HEK293 (cell line): ENCODE measurements at regions not wholly inside any gene's neighbourhood (a gene's known extent, or its start where the extent isn't known, plus 50 kb on each side); places are given as distances from the start of the nearest gene placed in this dataset.

Experiments used
- CTCF ChIA-PET: fragments of 350-600 bp; formaldehyde crosslinking; extraction: SDS; loops from one replicate; lab custom pipeline; 2021; ENCODE audit warnings: antibody characterized with exemption; lab: Yijun Ruan, JAX
- POLR2A ChIA-PET: fragments of 300-600 bp; formaldehyde crosslinking; extraction: SDS; loops from one replicate; lab custom pipeline; 2020; ENCODE audit warnings: antibody characterized with exemption, inconsistent platforms; lab: Yijun Ruan, JAX
- H3K27ac ChIP-seq: fragments of 200-500 bp; sonication (Bioruptor generic); 2 replicates; pipeline ENCODE4 v1.5.1; 2014; ENCODE audit warnings: low read depth, low read length, control low read depth, inconsistent platforms; ENCODE audit errors: extremely low read depth
- H3K36me3 ChIP-seq, 2 experiments: fragments of 200-500 bp in 1 of 2; sonication (Bioruptor generic) in 1 of 2; 1 replicate in 1 of 2; 2 replicates in 1 of 2; pipeline ENCODE4 v1.5.1; 2014 to 2017; ENCODE audit warnings: inconsistent platforms in 2 of 2, low read length in 2 of 2; ENCODE audit not compliant: control insufficient read depth in 2 of 2, insufficient read depth in 1 of 2
- H3K4me1 ChIP-seq: fragments of 200-500 bp; sonication (Bioruptor generic); 2 replicates; pipeline ENCODE4 v1.5.1; 2014; ENCODE audit warnings: mild to moderate bottlenecking, low read length, inconsistent platforms; ENCODE audit not compliant: control insufficient read depth, insufficient read depth
- H3K4me3 ChIP-seq: 2 replicates; pipeline ENCODE4 v1.5.1; 2011; ENCODE audit warnings: low read depth, mild to moderate bottlenecking, control low read depth, low read length, moderate library complexity
- H3K9me3 ChIP-seq: fragments of 200-500 bp; sonication (Bioruptor generic); 2 replicates; pipeline ENCODE4 v1.5.1; 2014; ENCODE audit warnings: low read depth, low read length, inconsistent platforms; ENCODE audit not compliant: control insufficient read depth, insufficient read depth
- AEBP2 ChIP-seq: fragments of 450-650 bp; formaldehyde crosslinking; IDR thresholded peaks from 2 replicates; pipeline ENCODE4 v1.5.1; 2016; ENCODE audit warnings: missing biosample characterization, missing genetic modification characterization, borderline replicate concordance
- ATF2 ChIP-seq: fragments of 450-650 bp; formaldehyde crosslinking; IDR thresholded peaks from 2 replicates; pipeline ENCODE4 v1.5.1; 2016; ENCODE audit warnings: missing biosample characterization, missing genetic modification characterization, low read depth
- MZF1 ChIP-seq: fragments of 450-650 bp; formaldehyde crosslinking; IDR thresholded peaks from 2 replicates; pipeline ENCODE4 v1.5.1; 2017; ENCODE audit warnings: missing biosample characterization, missing genetic modification characterization, borderline replicate concordance
- PRDM1 ChIP-seq: fragments of 450-650 bp; formaldehyde crosslinking; IDR thresholded peaks from 2 replicates; pipeline ENCODE4; 2016; ENCODE audit warnings: missing biosample characterization, missing genetic modification characterization
- REST ChIP-seq: fragments of 450-650 bp; formaldehyde crosslinking; IDR thresholded peaks from 2 replicates; pipeline ENCODE4 v1.5.1; 2016; ENCODE audit warnings: missing biosample characterization, missing genetic modification characterization
- SALL2 ChIP-seq: fragments of 450-650 bp; formaldehyde crosslinking; IDR thresholded peaks from 2 replicates; pipeline ENCODE4 v1.5.0; 2017; ENCODE audit warnings: missing biosample characterization, mild to moderate bottlenecking, missing genetic modification characterization, borderline replicate concordance
- ZBTB44 ChIP-seq: fragments of 450-650 bp; IDR thresholded peaks from 2 replicates; pipeline ENCODE4 v1.5.1; 2018; ENCODE audit warnings: missing biosample characterization, mild to moderate bottlenecking, missing genetic modification characterization
- ZFP37 ChIP-seq: fragments of 450-650 bp; formaldehyde crosslinking; IDR thresholded peaks from 2 replicates; pipeline ENCODE4 v1.5.1; 2016; ENCODE audit warnings: missing biosample characterization, missing genetic modification characterization
- ZNF112 ChIP-seq: fragments of 450-650 bp; formaldehyde crosslinking; IDR thresholded peaks from 2 replicates; pipeline ENCODE4 v1.5.0; 2017; ENCODE audit warnings: missing biosample characterization, missing genetic modification characterization
- ZNF114 ChIP-seq: fragments of 450-650 bp; formaldehyde crosslinking; IDR thresholded peaks from 2 replicates; pipeline ENCODE4 v1.5.0; 2017; ENCODE audit warnings: missing biosample characterization, missing genetic modification characterization
- ZNF292 ChIP-seq: fragments of 450-650 bp; formaldehyde crosslinking; IDR thresholded peaks from 2 replicates; pipeline ENCODE4 v1.5.1; 2016; ENCODE audit warnings: low read depth, missing biosample characterization, missing genetic modification characterization, borderline replicate concordance
- ZNF488 ChIP-seq: fragments of 450-650 bp; formaldehyde crosslinking; IDR thresholded peaks from 2 replicates; pipeline ENCODE4 v1.5.1; 2016; ENCODE audit warnings: missing biosample characterization, missing genetic modification characterization
- ZNF518A ChIP-seq: fragments of 450-650 bp; formaldehyde crosslinking; conservative IDR thresholded peaks from 2 replicates; pipeline ENCODE4 v1.5.1; 2016; ENCODE audit warnings: low read depth, missing biosample characterization, missing genetic modification characterization
- ZNF624 ChIP-seq: fragments of 450-650 bp; formaldehyde crosslinking; IDR thresholded peaks from 2 replicates; pipeline ENCODE4 v1.5.1; 2017; ENCODE audit warnings: missing biosample characterization, missing genetic modification characterization
- ZNF776 ChIP-seq: fragments of 450-650 bp; formaldehyde crosslinking; IDR thresholded peaks from 2 replicates; pipeline ENCODE4 v1.5.0; 2017; ENCODE audit warnings: missing biosample characterization, missing genetic modification characterization, borderline replicate concordance
- ZNF792 ChIP-seq: fragments of 450-650 bp; formaldehyde crosslinking; IDR thresholded peaks from 2 replicates; pipeline ENCODE4 v1.5.1; 2016; ENCODE audit warnings: missing biosample characterization, missing genetic modification characterization
- ZSCAN16 ChIP-seq: fragments of 450-650 bp; formaldehyde crosslinking; IDR thresholded peaks from 2 replicates; pipeline ENCODE4 v1.5.1; 2016; ENCODE audit warnings: missing biosample characterization, missing genetic modification characterization
- ZSCAN4 ChIP-seq: fragments of 450-650 bp; formaldehyde crosslinking; IDR thresholded peaks from 2 replicates; pipeline ENCODE4 v1.5.1; 2017; ENCODE audit warnings: missing biosample characterization, missing genetic modification characterization

GRCh38 chr10:130902929-130903328 lies 408.6 kb downstream of the TCERG1L start:
- no peak overlapping the region for H3K27ac ChIP-seq
- no peak overlapping the region for H3K4me3 ChIP-seq
- no peaks in the 10 kb centered on the region for H3K9me3 ChIP-seq
- ChIA-PET CTCF (no interaction called here), POLR2A (no interaction called here)
- TF ChIP-seq ZNF776 (no peak), ZNF792 (tag by site-specific recombination) (no peak), ZSCAN16 (tag by site-specific recombination) (no peak), AEBP2 (tag by site-specific recombination) (no peak), REST (no peak), ZNF112 (tag by site-specific recombination) (no peak), ZNF624 (tag by site-specific recombination) (no peak), ZNF114 (tag by site-specific recombination) (no peak), ZSCAN4 (tag by site-specific recombination) (no peak), PRDM1 (tag by site-specific recombination) (no peak), ZNF518A (no peak), ZFP37 (tag by site-specific recombination) (no peak), SALL2 (no peak), MZF1 (tag by site-specific recombination) (no peak), ZBTB44 (tag by site-specific recombination) (no peak), ATF2 (tag by site-specific recombination) (no peak), ZNF292 (tag by site-specific recombination) (no peak), ZNF488 (tag by site-specific recombination) (no peak)
- TF ChIP-seq, all 188 proteins: peak for 0
- Histone ChIP-seq H3K4me1 (no peaks in the 10 kb centered on the region), H3K36me3 (no peaks in the 10 kb centered on the region)
